Fibroblast of lung (primary cell): ENCODE measurements at regions not wholly inside any gene's neighbourhood (a gene's known extent, or its start where the extent isn't known, plus 50 kb on each side); places are given as distances from the start of the nearest gene placed in this dataset.

Source experiments
- DNase-seq, 2 donors: peaks; one replicate each; pipeline versions ENCODE4 v3.0.0 to v3.0.0-alpha.2; 2010; ENCODE audit warnings: low read depth in 2 of 2
- H2AFZ ChIP-seq: 2 replicates; pipeline ENCODE4 v1.5.1; 2012; ENCODE audit warnings: low read length, control low read depth, inconsistent platforms
- H3K27ac ChIP-seq: 2 replicates; pipeline ENCODE4 v1.5.1; 2011; ENCODE audit warnings: low read length, control low read depth; ENCODE audit not compliant: insufficient read depth
- H3K27me3 ChIP-seq: 2 replicates; pipeline ENCODE4 v1.5.1; 2011; ENCODE audit warnings: mild to moderate bottlenecking, low read length; ENCODE audit not compliant: control insufficient read depth, insufficient read depth
- H3K36me3 ChIP-seq: 2 replicates; pipeline ENCODE4 v1.5.1; 2011; ENCODE audit warnings: low read length; ENCODE audit not compliant: control insufficient read depth, insufficient read depth
- H3K4me1 ChIP-seq: 2 replicates; pipeline ENCODE4 v1.5.1; 2011; ENCODE audit warnings: low read length; ENCODE audit not compliant: control insufficient read depth, insufficient read depth; ENCODE audit errors: extremely low read depth
- H3K4me2 ChIP-seq: 2 replicates; pipeline ENCODE4 v1.5.1; 2011; ENCODE audit warnings: low read length, control low read depth; ENCODE audit not compliant: insufficient read depth; ENCODE audit errors: extremely low read depth
- H3K4me3 ChIP-seq, 4 experiments: fragments of 200-600 bp in 1 of 4; sonication (generic) in 1 of 4; replicated peaks in 1 of 4; 2 replicates each; pipeline ENCODE4 v1.5.1; 2011 to 2016; ENCODE audit warnings: low read length in 4 of 4, low read depth in 3 of 4, mild to moderate bottlenecking in 3 of 4, control low read depth in 2 of 4, inconsistent platforms in 1 of 4, mixed read lengths in 1 of 4; ENCODE audit not compliant: insufficient read depth in 1 of 4; ENCODE audit errors: control extremely low read depth in 1 of 4
- H3K79me2 ChIP-seq: 2 replicates; pipeline ENCODE4 v1.5.1; 2012; ENCODE audit warnings: mild to moderate bottlenecking, low read length, inconsistent platforms; ENCODE audit not compliant: control insufficient read depth, insufficient read depth
- H3K9ac ChIP-seq: 2 replicates; pipeline ENCODE4 v1.5.1; 2011; ENCODE audit warnings: mild to moderate bottlenecking, low read length, control low read depth; ENCODE audit not compliant: insufficient read depth
- H3K9me3 ChIP-seq: 2 replicates; pipeline ENCODE4 v1.5.1; 2012; ENCODE audit warnings: low read depth, low read length; ENCODE audit not compliant: control insufficient read depth, insufficient read depth
- H4K20me1 ChIP-seq: 2 replicates; pipeline ENCODE4 v1.5.1; 2011; ENCODE audit warnings: low read length; ENCODE audit not compliant: control insufficient read depth, insufficient read depth; ENCODE audit errors: extremely low read depth
- CTCF ChIP-seq, 2 donors: IDR thresholded peaks in 1 of 2; conservative IDR thresholded peaks in 1 of 2; 1 replicate in 1 of 2; 2 replicates in 1 of 2; pipeline ENCODE4 v1.5.1; 2011 to 2012; ENCODE audit warnings: low read length in 2 of 2, control low read depth in 1 of 2, inconsistent platforms in 1 of 2, low read depth in 1 of 2, mild to moderate bottlenecking in 1 of 2
- EZH2 ChIP-seq: IDR thresholded peaks from 2 replicates; pipeline ENCODE4 v1.5.1; 2012; ENCODE audit warnings: low read length, control low read depth, mild to moderate bottlenecking; ENCODE audit errors: missing control alignments

- no peaks in the 10 kb centered on the region for H4K20me1 ChIP-seq
- H3K27me3 ChIP-seq = no peaks in the 10 kb centered on the region
- H3K4me1 ChIP-seq = no peaks in the 10 kb centered on the region
- no peak overlapping the region for H2AFZ ChIP-seq
- no peak overlapping the region for H3K4me2 ChIP-seq
- no peaks in the 10 kb centered on the region for H3K79me2 ChIP-seq
- no peak for DNase-seq
- H3K27ac ChIP-seq = no peak overlapping the region
- no peak overlapping the region for H3K9ac ChIP-seq
- H3K36me3 ChIP-seq = no peaks in the 10 kb centered on the region
- no peaks in the 10 kb centered on the region for H3K9me3 ChIP-seq
- no peak overlapping the region for H3K4me3 ChIP-seq
- no peak for TF ChIP-seq EZH2
- TF ChIP-seq CTCF (conservative IDR thresholded peaks at IDR 0.05 in 1 of 2, IDR thresholded peaks at IDR 0.05 in 1 of 2; ENCODE audit: low read depth in 1 of 2, low read length in 2 of 2) = no peak
Observed at GRCh38 chr5:117433818-117434217, 859.2 kb upstream of the SEMA6A start.

GRCh38 chr5:117431091-117431490 lies 856.5 kb upstream of the SEMA6A start:
- Histone ChIP-seq H3K9me3 (no peaks in the 10 kb centered on the region), H3K27ac (no peak overlapping the region), H3K4me1 (no peaks in the 10 kb centered on the region), H3K27me3 (no peaks in the 10 kb centered on the region), H4K20me1 (no peaks in the 10 kb centered on the region), H3K36me3 (no peaks in the 10 kb centered on the region), H2AFZ (no peak overlapping the region), H3K9ac (no peak overlapping the region), H3K79me2 (no peaks in the 10 kb centered on the region), H3K4me2 (no peak overlapping the region), H3K4me3 (no peak overlapping the region)
- TF ChIP-seq EZH2 (no peak), CTCF (conservative IDR thresholded peaks at IDR 0.05 in 1 of 2, IDR thresholded peaks at IDR 0.05 in 1 of 2; ENCODE audit: low read depth in 1 of 2, low read length in 2 of 2) (no peak)
- DNase-seq = no peak

GRCh38 chr5:117425163-117425562 lies 850.5 kb upstream of the SEMA6A start:
- TF ChIP-seq EZH2 (no peak), CTCF (conservative IDR thresholded peaks at IDR 0.05 in 1 of 2, IDR thresholded peaks at IDR 0.05 in 1 of 2; ENCODE audit: low read depth in 1 of 2, low read length in 2 of 2) (no peak)
- no peak overlapping the region for H3K4me3 ChIP-seq
- no peak overlapping the region for H3K9ac ChIP-seq
- no peaks in the 10 kb centered on the region for H3K79me2 ChIP-seq
- no peaks in the 10 kb centered on the region for H4K20me1 ChIP-seq
- no peaks in the 10 kb centered on the region for H3K9me3 ChIP-seq
- no peak for DNase-seq
- no peaks in the 10 kb centered on the region for H3K36me3 ChIP-seq
- no peak overlapping the region for H3K27ac ChIP-seq
- H2AFZ ChIP-seq = no peak overlapping the region
- no peak overlapping the region for H3K4me2 ChIP-seq
- no peaks in the 10 kb centered on the region for H3K4me1 ChIP-seq
- no peaks in the 10 kb centered on the region for H3K27me3 ChIP-seq
